ENCODE measurements at regions not wholly inside any gene's neighbourhood (a gene's known extent, or its start where the extent isn't known, plus 50 kb on each side); places are given as distances from the start of the nearest gene placed in this dataset.
"Not testable (repeated sequence)": the region's sequence is repeated elsewhere in the genome, so short reads cannot be mapped to it uniquely, and the experiment has no call there.

GRCh38 chr5:144036476-144036875 lies 134.0 kb downstream of the YIPF5 start:
- Histone ChIP-seq H3K27ac (ENCODE audit: extremely low read depth, low read depth, low read length) (no peak overlapping the region), H3K4me3 (ENCODE audit: low read depth, low read length) (no peak overlapping the region), H3K36me3 (ENCODE audit: control insufficient read depth in 2 of 2, insufficient read depth in 1 of 2, low read length in 2 of 2) (no peaks in the 10 kb centered on the region), H3K4me1 (ENCODE audit: control insufficient read depth, insufficient read depth, low read length) (peaks cover 13% of the 10 kb centered on the region), H3K9me3 (ENCODE audit: control insufficient read depth, insufficient read depth, low read depth, low read length) (no peaks in the 10 kb centered on the region)
- CTCF ChIA-PET = no interaction called here
- POLR2A ChIA-PET = no interaction called here
- TF ChIP-seq ZNF350 (tag by site-specific recombination; IDR thresholded peaks at IDR 0.05) = no peak
- TF ChIP-seq, protein P1, sequence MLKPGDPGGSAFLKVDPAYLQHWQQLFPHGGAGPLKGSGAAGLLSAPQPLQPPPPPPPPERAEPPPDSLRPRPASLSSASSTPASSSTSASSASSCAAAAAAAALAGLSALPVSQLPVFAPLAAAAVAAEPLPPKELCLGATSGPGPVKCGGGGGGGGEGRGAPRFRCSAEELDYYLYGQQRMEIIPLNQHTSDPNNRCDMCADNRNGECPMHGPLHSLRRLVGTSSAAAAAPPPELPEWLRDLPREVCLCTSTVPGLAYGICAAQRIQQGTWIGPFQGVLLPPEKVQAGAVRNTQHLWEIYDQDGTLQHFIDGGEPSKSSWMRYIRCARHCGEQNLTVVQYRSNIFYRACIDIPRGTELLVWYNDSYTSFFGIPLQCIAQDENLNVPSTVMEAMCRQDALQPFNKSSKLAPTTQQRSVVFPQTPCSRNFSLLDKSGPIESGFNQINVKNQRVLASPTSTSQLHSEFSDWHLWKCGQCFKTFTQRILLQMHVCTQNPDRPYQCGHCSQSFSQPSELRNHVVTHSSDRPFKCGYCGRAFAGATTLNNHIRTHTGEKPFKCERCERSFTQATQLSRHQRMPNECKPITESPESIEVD (tag by site-specific recombination; IDR thresholded peaks at IDR 0.05) = no peak
- TF ChIP-seq BCL11B (tag by site-specific recombination; IDR thresholded peaks at IDR 0.05; ENCODE audit: low read depth) = no peak
- no peak for TF ChIP-seq ZNF785 (tag by site-specific recombination; IDR thresholded peaks at IDR 0.05)
- TF ChIP-seq ZNF501 (tag by site-specific recombination; IDR thresholded peaks at IDR 0.05) = no peak
- TF ChIP-seq ZNF174 (tag by site-specific recombination; IDR thresholded peaks at IDR 0.05) = no peak
- TF ChIP-seq, protein P2, sequence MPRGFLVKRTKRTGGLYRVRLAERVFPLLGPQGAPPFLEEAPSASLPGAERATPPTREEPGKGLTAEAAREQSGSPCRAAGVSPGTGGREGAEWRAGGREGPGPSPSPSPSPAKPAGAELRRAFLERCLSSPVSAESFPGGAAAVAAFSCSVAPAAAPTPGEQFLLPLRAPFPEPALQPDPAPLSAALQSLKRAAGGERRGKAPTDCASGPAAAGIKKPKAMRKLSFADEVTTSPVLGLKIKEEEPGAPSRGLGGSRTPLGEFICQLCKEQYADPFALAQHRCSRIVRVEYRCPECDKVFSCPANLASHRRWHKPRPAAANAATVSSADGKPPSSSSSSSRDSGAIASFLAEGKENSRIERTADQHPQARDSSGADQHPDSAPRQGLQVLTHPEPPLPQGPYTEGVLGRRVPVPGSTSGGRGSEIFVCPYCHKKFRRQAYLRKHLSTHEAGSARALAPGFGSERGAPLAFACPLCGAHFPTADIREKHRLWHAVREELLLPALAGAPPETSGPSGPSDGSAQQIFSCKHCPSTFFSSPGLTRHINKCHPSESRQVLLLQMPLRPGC (tag by site-specific recombination; IDR thresholded peaks at IDR 0.05) = no peak
- TF ChIP-seq, protein P3, sequence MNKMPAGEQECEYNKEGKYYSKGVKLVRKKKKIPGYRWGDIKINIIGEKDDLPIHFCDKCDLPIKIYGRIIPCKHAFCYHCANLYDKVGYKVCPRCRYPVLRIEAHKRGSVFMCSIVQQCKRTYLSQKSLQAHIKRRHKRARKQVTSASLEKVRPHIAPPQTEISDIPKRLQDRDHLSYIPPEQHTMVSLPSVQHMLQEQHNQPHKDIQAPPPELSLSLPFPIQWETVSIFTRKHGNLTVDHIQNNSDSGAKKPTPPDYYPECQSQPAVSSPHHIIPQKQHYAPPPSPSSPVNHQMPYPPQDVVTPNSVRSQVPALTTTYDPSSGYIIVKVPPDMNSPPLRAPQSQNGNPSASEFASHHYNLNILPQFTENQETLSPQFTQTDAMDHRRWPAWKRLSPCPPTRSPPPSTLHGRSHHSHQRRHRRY (tag by site-specific recombination; IDR thresholded peaks at IDR 0.05) = no peak

DNA sequence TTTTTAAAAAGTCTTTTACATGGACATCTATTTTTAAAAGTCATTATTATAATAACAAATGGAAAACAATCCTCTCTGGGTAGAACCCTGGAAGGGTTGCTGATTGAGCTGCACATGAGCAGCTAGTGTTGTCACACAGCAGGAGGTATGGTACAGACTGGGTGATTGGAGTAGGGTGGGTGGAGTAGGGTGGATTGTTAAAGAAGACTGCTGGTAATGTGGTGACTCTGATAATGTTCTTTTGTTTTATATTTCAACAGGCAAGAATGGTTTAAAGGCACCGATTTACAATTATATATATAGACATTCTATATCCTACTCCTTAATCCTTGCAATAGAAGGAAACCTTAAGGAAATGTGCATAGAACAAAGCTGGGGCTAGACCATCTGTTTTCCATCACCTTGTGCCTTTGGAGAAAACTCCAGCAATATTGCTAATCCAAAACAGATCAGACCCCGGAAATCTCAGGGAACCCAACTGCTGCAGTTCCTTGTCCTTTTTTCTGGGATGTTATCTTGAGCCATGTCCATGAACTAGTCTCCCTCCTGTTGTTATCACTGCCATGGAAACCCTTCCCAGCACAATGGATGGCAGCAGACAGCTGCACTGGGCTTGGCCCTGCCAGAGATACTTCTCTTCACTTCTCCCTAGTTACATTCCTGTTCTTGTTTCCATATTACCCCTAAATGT lies 129.7 kb downstream of the YIPF5 start:
- no peak overlapping the region for H3K27ac ChIP-seq (ENCODE audit: extremely low read depth, low read depth, low read length)
- H3K4me1 ChIP-seq (ENCODE audit: control insufficient read depth, insufficient read depth, low read length) = no peaks in the 10 kb centered on the region
- ChIA-PET POLR2A (no interaction called here), CTCF (no interaction called here)
- no peaks in the 10 kb centered on the region for H3K9me3 ChIP-seq (ENCODE audit: control insufficient read depth, insufficient read depth, low read depth, low read length)
- TF ChIP-seq ZNF660 (tag by site-specific recombination; IDR thresholded peaks at IDR 0.05) = no peak
- no peak for TF ChIP-seq KLF10 (tag by site-specific recombination; IDR thresholded peaks at IDR 0.05)
- TF ChIP-seq ZIC2 (tag by site-specific recombination; IDR thresholded peaks at IDR 0.05) = 0 out of 2 replicates have a peak, but pooled peaks have one; percentile 11
- no peak for TF ChIP-seq ZNF2 (tag by site-specific recombination; IDR thresholded peaks at IDR 0.05)
- no peak overlapping the region for H3K4me3 ChIP-seq (ENCODE audit: low read depth, low read length)
- no peaks in the 10 kb centered on the region for H3K36me3 ChIP-seq (ENCODE audit: control insufficient read depth in 2 of 2, insufficient read depth in 1 of 2, low read length in 2 of 2)

GRCh38 chr5:144042156-144042555 lies 128.3 kb downstream of the YIPF5 start:
- CTCF ChIA-PET = interaction anchor here (0.7 kb wide), 1 partner anchor 162 kb away, joined by 3 read pairs; no protein-coding TSS in a partner anchor
- Histone ChIP-seq H3K9me3 (ENCODE audit: control insufficient read depth, insufficient read depth, low read depth, low read length) (no peaks in the 10 kb centered on the region), H3K4me1 (ENCODE audit: control insufficient read depth, insufficient read depth, low read length) (no peaks in the 10 kb centered on the region), H3K36me3 (ENCODE audit: control insufficient read depth in 2 of 2, insufficient read depth in 1 of 2, low read length in 2 of 2) (no peaks in the 10 kb centered on the region), H3K27ac (ENCODE audit: extremely low read depth, low read depth, low read length) (no peak overlapping the region), H3K4me3 (ENCODE audit: low read depth, low read length) (no peak overlapping the region)
- POLR2A ChIA-PET = no interaction called here
- TF ChIP-seq GLI4 (tag by site-specific recombination; IDR thresholded peaks at IDR 0.05) = no peak

DNA sequence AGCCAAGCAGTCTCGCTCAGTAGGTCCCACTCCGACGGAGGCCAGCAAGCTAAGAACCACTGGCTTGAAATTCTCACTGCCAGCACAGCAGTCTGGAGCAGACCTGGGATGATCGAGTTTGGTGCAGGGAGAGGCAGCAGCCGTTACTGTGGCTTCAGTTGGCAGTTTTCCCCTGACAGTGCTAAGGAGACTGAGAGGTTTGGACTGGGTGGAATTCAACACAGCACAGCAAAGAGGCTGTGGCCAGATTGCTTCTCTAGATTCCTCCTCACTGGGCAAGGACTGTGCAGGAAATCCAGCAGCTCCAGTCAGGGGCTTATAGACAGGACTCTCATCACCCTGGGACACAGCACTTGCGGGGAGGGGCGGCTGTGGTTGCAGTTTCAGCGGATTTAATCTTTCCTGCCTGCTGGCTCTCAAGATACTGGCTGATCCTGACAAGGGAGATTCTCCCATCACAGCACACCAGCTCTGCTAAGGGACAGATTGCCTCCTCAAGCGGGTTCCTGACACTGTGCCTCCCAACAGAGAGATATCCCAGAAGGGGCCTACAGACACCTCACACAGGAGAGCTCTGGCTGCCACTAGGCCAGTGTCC lies 122.1 kb downstream of the YIPF5 start:
- H3K9me3 ChIP-seq (ENCODE audit: control insufficient read depth, insufficient read depth, low read depth, low read length) = no peaks in the 10 kb centered on the region

GRCh38 chr5:144055391-144055790 lies 115.1 kb downstream of the YIPF5 start:
- H3K4me1 ChIP-seq (ENCODE audit: control insufficient read depth, insufficient read depth, low read length); H3K4me3 ChIP-seq (ENCODE audit: low read depth, low read length); H3K9me3 ChIP-seq (ENCODE audit: control insufficient read depth, insufficient read depth, low read depth, low read length); POLR2A ChIA-PET; H3K36me3 ChIP-seq (ENCODE audit: control insufficient read depth in 2 of 2, insufficient read depth in 1 of 2, low read length in 2 of 2); H3K27ac ChIP-seq (ENCODE audit: extremely low read depth, low read depth, low read length): not testable (repeated sequence)
- CTCF ChIA-PET = interaction anchor here (0.6 kb wide), 1 partner anchor 63 kb away, joined by 3 read pairs; no protein-coding TSS in a partner anchor

More for the DNA sequence above, 122.1 kb downstream of the YIPF5 start:
- Histone ChIP-seq H3K36me3 (ENCODE audit: control insufficient read depth in 2 of 2, insufficient read depth in 1 of 2, low read length in 2 of 2) (no peaks in the 10 kb centered on the region), H3K4me3 (ENCODE audit: low read depth, low read length) (no peak overlapping the region), H3K4me1 (ENCODE audit: control insufficient read depth, insufficient read depth, low read length) (no peaks in the 10 kb centered on the region), H3K27ac (ENCODE audit: extremely low read depth, low read depth, low read length) (no peak overlapping the region)
- ChIA-PET CTCF (interaction anchor here (0.7 kb wide), 1 partner anchor 9 kb away, joined by 3 read pairs; no protein-coding TSS in a partner anchor), POLR2A (no interaction called here)
- no peak for TF ChIP-seq IKZF3 (tag by site-specific recombination; IDR thresholded peaks at IDR 0.05)
- no peak for TF ChIP-seq ZNF544 (tag by site-specific recombination; IDR thresholded peaks at IDR 0.05)
- no peak for TF ChIP-seq ZNF184 (tag by site-specific recombination; IDR thresholded peaks at IDR 0.05)
- no peak for TF ChIP-seq REPIN1 (tag by site-specific recombination; IDR thresholded peaks at IDR 0.05; ENCODE audit: low read depth)
